Activated B cell treated with CpG ODN at 0.5 μM for 24 hours (primary cell): ENCODE measurements at regions not wholly inside any gene's neighbourhood (a gene's known extent, or its start where the extent isn't known, plus 50 kb on each side); places are given as distances from the start of the nearest gene placed in this dataset.

Experiments
- ATAC-seq: fragments of 200-7000 bp; cut with Tn5 transposase; one replicate; pipeline ENCODE4 v1.10.0; 2021; ENCODE audit warnings: low read depth, mild to moderate bottlenecking, moderate library complexity
- CTCF ChIA-PET: fragments of 350-600 bp; sonication (Branson Sonifier 250); formaldehyde crosslinking; loops from one replicate; lab custom pipeline; 2021; ENCODE audit warnings: antibody characterized with exemption; lab: Charles Lee
- POLR2A ChIA-PET: fragments of 350-600 bp; sonication (Branson Sonifier 250); formaldehyde crosslinking; loops from one replicate; lab custom pipeline; 2021; ENCODE audit warnings: antibody characterized with exemption; lab: Charles Lee
- DNase-seq: peaks from one replicate; pipeline ENCODE4 v3.0.0; 2022
- H3K27ac Mint-ChIP-seq: one replicate; pipeline ENCODE4 v1.8.0; 2020; ENCODE audit warnings: mixed read lengths
- H3K27me3 Mint-ChIP-seq: one replicate; pipeline ENCODE4 v1.8.0; 2021; ENCODE audit warnings: mixed read lengths
- H3K36me3 Mint-ChIP-seq: one replicate; pipeline ENCODE4 v1.8.0; 2021; ENCODE audit warnings: low read depth, mixed read lengths
- H3K4me1 Mint-ChIP-seq: one replicate; pipeline ENCODE4 v1.8.0; 2021; ENCODE audit warnings: mixed read lengths
- H3K4me3 Mint-ChIP-seq: one replicate; pipeline ENCODE4 v1.8.0; 2020; ENCODE audit warnings: mild to moderate bottlenecking, mixed read lengths
- H3K9me3 Mint-ChIP-seq: one replicate; pipeline ENCODE4 v1.8.0; 2020; ENCODE audit warnings: mixed read lengths
- CTCF ChIP-seq: fragments of 200-600 bp; IDR thresholded peaks from one replicate; pipeline ENCODE4 v1.8.0; 2022; ENCODE audit warnings: antibody characterized with exemption, mild to moderate bottlenecking
- intact Hi-C: fragments of 100-400 bp; cut with micrococcal nuclease; formaldehyde crosslinking; loops from one replicate; pipeline ENCODE4 v1.15.1; 2024

GRCh38 chr18:1604751-1605150 lies 700.1 kb downstream of the ADCYAP1 start:
- Mint-ChIP-seq H3K27ac (no peak overlapping the region), H3K4me1 (no peaks in the 10 kb centered on the region), H3K4me3 (no peak overlapping the region), H3K27me3 (no peaks in the 10 kb centered on the region), H3K36me3 (no peaks in the 10 kb centered on the region), H3K9me3 (no peaks in the 10 kb centered on the region)
- intact Hi-C loops: no loop called here
- ATAC-seq (no peak), DNase-seq (no peak)
- POLR2A ChIA-PET: no interaction called here
- no peak for TF ChIP-seq CTCF
- CTCF ChIA-PET: no interaction called here

- H3K4me3 Mint-ChIP-seq: no peak overlapping the region
- TF ChIP-seq CTCF: no peak
- ChIA-PET CTCF (no interaction called here), POLR2A (no interaction called here)
- no peak overlapping the region for H3K27ac Mint-ChIP-seq
- intact Hi-C loops: no loop called here
- ATAC-seq (no peak), DNase-seq (no peak)
- H3K4me1 Mint-ChIP-seq: no peaks in the 10 kb centered on the region
- peaks cover 6% of the 10 kb centered on the region for H3K9me3 Mint-ChIP-seq
- H3K27me3 Mint-ChIP-seq: no peaks in the 10 kb centered on the region
- no peaks in the 10 kb centered on the region for H3K36me3 Mint-ChIP-seq
Observed at GRCh38 chr18:1618364-1618763, 713.7 kb downstream of the ADCYAP1 start.

- DNase-seq (no peak), ATAC-seq (no peak)
- ChIA-PET POLR2A (no interaction called here), CTCF (no interaction called here)
- no peak for TF ChIP-seq CTCF
- Mint-ChIP-seq H3K4me1 (no peaks in the 10 kb centered on the region), H3K4me3 (no peak overlapping the region), H3K27ac (no peak overlapping the region), H3K36me3 (no peaks in the 10 kb centered on the region), H3K27me3 (no peaks in the 10 kb centered on the region), H3K9me3 (peaks cover 6% of the 10 kb centered on the region)
- intact Hi-C loops: no loop called here
Observed at GRCh38 chr18:1619507-1619906, 714.8 kb downstream of the ADCYAP1 start.

- ATAC-seq (no peak), DNase-seq (no peak)
- Mint-ChIP-seq H3K4me3 (no peak overlapping the region), H3K27me3 (no peaks in the 10 kb centered on the region), H3K36me3 (no peaks in the 10 kb centered on the region), H3K9me3 (peaks cover 4% of the 10 kb centered on the region), H3K4me1 (no peaks in the 10 kb centered on the region), H3K27ac (no peak overlapping the region)
- TF ChIP-seq CTCF: no peak
- intact Hi-C loops: no loop called here
- POLR2A ChIA-PET: no interaction called here
- CTCF ChIA-PET: no interaction called here
Observed at GRCh38 chr18:1624612-1625011, 719.9 kb downstream of the ADCYAP1 start.

DNA sequence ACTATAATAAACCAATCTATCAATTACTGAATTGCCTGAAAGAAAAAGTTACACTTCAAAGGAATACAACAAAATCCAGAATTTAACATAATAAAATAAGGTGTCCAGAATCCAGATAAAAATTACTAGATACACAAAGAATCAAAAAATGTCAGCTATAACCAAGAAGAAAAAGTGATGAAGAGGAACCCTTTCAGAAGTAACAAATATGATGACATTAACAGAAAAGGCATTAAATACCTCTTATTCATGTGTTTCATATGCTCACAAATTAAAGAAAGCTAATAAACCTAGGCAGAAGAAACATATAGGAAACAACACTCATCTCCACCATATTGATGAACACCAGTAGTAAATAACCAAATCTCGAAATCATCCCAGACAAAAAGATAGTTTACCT lies 722.8 kb downstream of the ADCYAP1 start:
- ChIA-PET CTCF (no interaction called here), POLR2A (no interaction called here)
- Mint-ChIP-seq H3K27ac (no peak overlapping the region), H3K9me3 (peaks cover 2% of the 10 kb centered on the region), H3K36me3 (no peaks in the 10 kb centered on the region), H3K4me3 (no peak overlapping the region), H3K27me3 (no peaks in the 10 kb centered on the region), H3K4me1 (no peaks in the 10 kb centered on the region)
- TF ChIP-seq CTCF: no peak
- intact Hi-C loops: no loop called here
- no peak for ATAC-seq
- no peak for DNase-seq
